HepG2 (cell line): ENCODE measurements at regions not wholly inside any gene's neighbourhood (a gene's known extent, or its start where the extent isn't known, plus 50 kb on each side); places are given as distances from the start of the nearest gene placed in this dataset.

Experiments used
- FOXK2 ChIP-seq: fragments of 450-650 bp; IDR thresholded peaks from 2 replicates; pipeline ENCODE4 v1.6.1; 2016
- IRX3 ChIP-seq: sonication (generic); formaldehyde crosslinking; IDR thresholded peaks from 2 replicates; pipeline ENCODE4 v1.8.1; 2023; ENCODE audit warnings: mild to moderate bottlenecking, low read depth, missing genetic modification reagents, borderline replicate concordance
- MXI1 ChIP-seq: IDR thresholded peaks from 3 replicates; pipeline ENCODE4 v1.6.1; 2012; ENCODE audit warnings: low read depth, low read length, inconsistent platforms, borderline replicate concordance
- MYC ChIP-seq: sonication (generic); formaldehyde crosslinking; IDR thresholded peaks from 2 replicates; pipeline ENCODE4 v1.9.0; 2021; ENCODE audit warnings: missing genetic modification reagents, borderline replicate concordance
- NBN ChIP-seq: fragments of 450-650 bp; conservative IDR thresholded peaks from 2 replicates; pipeline ENCODE4 v1.6.1; 2017
- NFE2L2 ChIP-seq: fragments of 150-350 bp; IDR thresholded peaks from 2 replicates; pipeline ENCODE4 v1.6.1; 2014; ENCODE audit warnings: low read length
- PAWR ChIP-seq: sonication (generic); formaldehyde crosslinking; IDR thresholded peaks from 2 replicates; pipeline ENCODE4 v1.4.0; 2020; ENCODE audit warnings: missing genetic modification reagents, mild to moderate bottlenecking, borderline replicate concordance
- PLRG1 ChIP-seq: fragments of 450-650 bp; conservative IDR thresholded peaks from 2 replicates; pipeline ENCODE4 v1.6.1; 2016
- RARA ChIP-seq: IDR thresholded peaks from 2 replicates; pipeline ENCODE4 v1.6.1; 2016; ENCODE audit warnings: missing genetic modification reagents, missing compliant biosample characterization
- RBM39 ChIP-seq: fragments of 200-400 bp; formaldehyde crosslinking; IDR thresholded peaks from one replicate; pipeline ENCODE4 v1.6.1; 2018; ENCODE audit warnings: antibody characterized with exemption, mild to moderate bottlenecking, low read depth, low read length; ENCODE audit not compliant: poor library complexity, severe bottlenecking
- RFXAP ChIP-seq: sonication (generic); formaldehyde crosslinking; IDR thresholded peaks from 2 replicates; pipeline ENCODE4 v1.4.0; 2020; ENCODE audit warnings: missing genetic modification reagents, borderline replicate concordance
- SRSF4 ChIP-seq: fragments of 200-400 bp; formaldehyde crosslinking; IDR thresholded peaks from one replicate; pipeline ENCODE4 v1.6.1; 2018; ENCODE audit warnings: mild to moderate bottlenecking, low read depth, low read length, moderate library complexity; ENCODE audit not compliant: poor library complexity, severe bottlenecking
- TRIM24 ChIP-seq: sonication (generic); formaldehyde crosslinking; IDR thresholded peaks from 2 replicates; pipeline ENCODE4 v1.8.0; 2022; ENCODE audit warnings: mild to moderate bottlenecking, missing genetic modification reagents
- XBP1 ChIP-seq: sonication (generic); formaldehyde crosslinking; IDR thresholded peaks from 2 replicates; pipeline ENCODE4 v1.5.0; 2020; ENCODE audit warnings: missing genetic modification reagents
- ZNF124 ChIP-seq: sonication (generic); formaldehyde crosslinking; IDR thresholded peaks from 2 replicates; pipeline ENCODE4 v1.4.0; 2020; ENCODE audit warnings: missing genetic modification reagents
- ZNF292 ChIP-seq: sonication (generic); formaldehyde crosslinking; IDR thresholded peaks from 2 replicates; pipeline ENCODE4 v1.8.1; 2022; ENCODE audit warnings: mild to moderate bottlenecking, low read depth, missing genetic modification reagents, borderline replicate concordance
- ZNF33B ChIP-seq: sonication (generic); formaldehyde crosslinking; IDR thresholded peaks from 2 replicates; pipeline ENCODE4 v1.5.1; 2020; ENCODE audit warnings: mild to moderate bottlenecking, missing genetic modification reagents
- ZNF383 ChIP-seq: sonication (generic); formaldehyde crosslinking; IDR thresholded peaks from 2 replicates; pipeline ENCODE4 v1.4.0; 2020; ENCODE audit warnings: missing genetic modification reagents, mild to moderate bottlenecking, borderline replicate concordance
- ZSCAN25 ChIP-seq: sonication (generic); formaldehyde crosslinking; IDR thresholded peaks from 2 replicates; pipeline ENCODE4 v1.8.0; 2022; ENCODE audit warnings: mild to moderate bottlenecking, missing genetic modification reagents
- ZSCAN29 ChIP-seq: sonication (generic); formaldehyde crosslinking; conservative IDR thresholded peaks from 2 replicates; pipeline ENCODE4 v1.4.0; 2020; ENCODE audit warnings: mild to moderate bottlenecking, missing genetic modification reagents
- TF ChIP-seq, protein P1 (sequence below): sonication (generic); formaldehyde crosslinking; IDR thresholded peaks from 2 replicates; pipeline ENCODE4 v1.4.0; 2020; ENCODE audit warnings: missing genetic modification reagents
- TF ChIP-seq, protein P2 (sequence below): sonication (generic); formaldehyde crosslinking; IDR thresholded peaks from 2 replicates; pipeline ENCODE4 v1.4.0; 2020; ENCODE audit warnings: missing genetic modification reagents, borderline replicate concordance
- TF ChIP-seq, protein P3 (sequence below): sonication (generic); formaldehyde crosslinking; IDR thresholded peaks from 2 replicates; pipeline ENCODE4 v1.4.0; 2020; ENCODE audit warnings: low read depth, mild to moderate bottlenecking, missing genetic modification reagents
- TF ChIP-seq, protein P4 (sequence below): sonication (generic); formaldehyde crosslinking; IDR thresholded peaks from 2 replicates; pipeline ENCODE4 v1.4.0; 2020; ENCODE audit warnings: missing genetic modification reagents
- TF ChIP-seq, protein P5 (sequence below): sonication (generic); formaldehyde crosslinking; IDR thresholded peaks from 2 replicates; pipeline ENCODE4 v1.5.0; 2020; ENCODE audit warnings: mild to moderate bottlenecking, low read depth, missing genetic modification reagents, borderline replicate concordance

DNA sequence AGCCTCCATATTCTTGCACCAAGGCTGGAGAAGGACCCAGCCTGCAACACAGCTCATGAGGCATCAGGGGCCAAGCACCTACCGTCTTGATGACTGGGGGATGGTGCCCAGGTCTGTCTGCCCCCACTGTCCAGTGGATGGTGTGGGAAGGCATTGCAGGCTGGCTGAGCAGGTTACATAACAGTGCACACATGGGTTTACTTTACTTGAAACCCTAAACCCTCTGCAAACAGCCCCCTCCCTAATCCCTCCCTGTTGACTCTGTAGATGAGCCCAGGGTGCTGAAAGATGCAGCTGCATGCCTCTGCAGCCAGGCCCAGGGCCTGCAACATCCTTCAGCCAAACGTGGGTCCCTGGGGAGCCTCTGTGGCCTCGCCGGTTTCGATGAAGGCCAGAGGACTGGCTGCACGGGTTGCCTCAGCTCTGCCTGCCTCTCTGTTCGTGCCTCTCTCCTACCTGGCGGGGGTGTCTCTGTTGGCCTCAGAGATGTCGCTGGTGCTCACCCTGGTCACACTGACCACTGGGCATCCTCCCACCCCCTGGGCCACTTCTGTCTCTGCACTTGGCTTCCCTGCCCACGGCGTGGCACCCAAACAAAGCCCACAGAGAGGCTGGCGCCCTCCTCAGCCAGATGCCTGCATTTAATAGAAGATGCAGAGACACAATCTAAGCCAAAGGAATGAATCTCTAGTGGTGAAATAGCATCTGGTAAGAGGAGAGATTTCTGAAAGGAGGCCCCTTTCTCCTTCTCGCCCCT, 95.1 kb downstream of the METRNL start (continued):
- TF ChIP-seq, protein P1, sequence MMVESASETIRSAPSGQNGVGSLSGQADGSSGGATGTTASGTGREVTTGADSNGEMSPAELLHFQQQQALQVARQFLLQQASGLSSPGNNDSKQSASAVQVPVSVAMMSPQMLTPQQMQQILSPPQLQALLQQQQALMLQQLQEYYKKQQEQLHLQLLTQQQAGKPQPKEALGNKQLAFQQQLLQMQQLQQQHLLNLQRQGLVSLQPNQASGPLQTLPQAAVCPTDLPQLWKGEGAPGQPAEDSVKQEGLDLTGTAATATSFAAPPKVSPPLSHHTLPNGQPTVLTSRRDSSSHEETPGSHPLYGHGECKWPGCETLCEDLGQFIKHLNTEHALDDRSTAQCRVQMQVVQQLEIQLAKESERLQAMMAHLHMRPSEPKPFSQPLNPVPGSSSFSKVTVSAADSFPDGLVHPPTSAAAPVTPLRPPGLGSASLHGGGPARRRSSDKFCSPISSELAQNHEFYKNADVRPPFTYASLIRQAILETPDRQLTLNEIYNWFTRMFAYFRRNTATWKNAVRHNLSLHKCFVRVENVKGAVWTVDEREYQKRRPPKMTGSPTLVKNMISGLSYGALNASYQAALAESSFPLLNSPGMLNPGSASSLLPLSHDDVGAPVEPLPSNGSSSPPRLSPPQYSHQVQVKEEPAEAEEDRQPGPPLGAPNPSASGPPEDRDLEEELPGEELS (CRISPR knock-in tag) = peak; percentile 98
- TF ChIP-seq, protein P2, sequence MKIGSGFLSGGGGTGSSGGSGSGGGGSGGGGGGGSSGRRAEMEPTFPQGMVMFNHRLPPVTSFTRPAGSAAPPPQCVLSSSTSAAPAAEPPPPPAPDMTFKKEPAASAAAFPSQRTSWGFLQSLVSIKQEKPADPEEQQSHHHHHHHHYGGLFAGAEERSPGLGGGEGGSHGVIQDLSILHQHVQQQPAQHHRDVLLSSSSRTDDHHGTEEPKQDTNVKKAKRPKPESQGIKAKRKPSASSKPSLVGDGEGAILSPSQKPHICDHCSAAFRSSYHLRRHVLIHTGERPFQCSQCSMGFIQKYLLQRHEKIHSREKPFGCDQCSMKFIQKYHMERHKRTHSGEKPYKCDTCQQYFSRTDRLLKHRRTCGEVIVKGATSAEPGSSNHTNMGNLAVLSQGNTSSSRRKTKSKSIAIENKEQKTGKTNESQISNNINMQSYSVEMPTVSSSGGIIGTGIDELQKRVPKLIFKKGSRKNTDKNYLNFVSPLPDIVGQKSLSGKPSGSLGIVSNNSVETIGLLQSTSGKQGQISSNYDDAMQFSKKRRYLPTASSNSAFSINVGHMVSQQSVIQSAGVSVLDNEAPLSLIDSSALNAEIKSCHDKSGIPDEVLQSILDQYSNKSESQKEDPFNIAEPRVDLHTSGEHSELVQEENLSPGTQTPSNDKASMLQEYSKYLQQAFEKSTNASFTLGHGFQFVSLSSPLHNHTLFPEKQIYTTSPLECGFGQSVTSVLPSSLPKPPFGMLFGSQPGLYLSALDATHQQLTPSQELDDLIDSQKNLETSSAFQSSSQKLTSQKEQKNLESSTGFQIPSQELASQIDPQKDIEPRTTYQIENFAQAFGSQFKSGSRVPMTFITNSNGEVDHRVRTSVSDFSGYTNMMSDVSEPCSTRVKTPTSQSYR (CRISPR knock-in tag) = peak; percentile 89
- TF ChIP-seq IRX3 (CRISPR knock-in tag) (0 out of 2 replicates have a peak, but pooled peaks have one; percentile 53), RBM39 (no peak), NBN (no peak), SRSF4 (no peak), XBP1 (CRISPR knock-in tag) (no peak), ZSCAN29 (0 out of 2 replicates have a peak, but pooled peaks have one; percentile 45), FOXK2 (peak; percentile 47; the same call in 1 of the 2 replicates), ZSCAN25 (peak; percentile 90; the same call in 1 of the 2 replicates), MXI1 (no peak; the same call in 2 of the 3 replicates), TRIM24 (CRISPR knock-in tag) (no peak), ZNF33B (CRISPR knock-in tag) (no peak), MYC (CRISPR knock-in tag) (peak; percentile 81; the same call in 1 of the 2 replicates), ZNF383 (CRISPR knock-in tag) (0 out of 2 replicates have a peak, but pooled peaks have one; percentile 30), PLRG1 (no peak), PAWR (CRISPR knock-in tag) (no peak), RFXAP (CRISPR knock-in tag) (peak; percentile 67; the same call in 1 of the 2 replicates), ZNF292 (CRISPR knock-in tag) (peak; percentile 77; the same call in 1 of the 2 replicates), RARA (CRISPR knock-in tag) (peak; percentile 82), ZNF124 (CRISPR knock-in tag) (peak; percentile 87), NFE2L2 (no peak)
- TF ChIP-seq, protein P3, sequence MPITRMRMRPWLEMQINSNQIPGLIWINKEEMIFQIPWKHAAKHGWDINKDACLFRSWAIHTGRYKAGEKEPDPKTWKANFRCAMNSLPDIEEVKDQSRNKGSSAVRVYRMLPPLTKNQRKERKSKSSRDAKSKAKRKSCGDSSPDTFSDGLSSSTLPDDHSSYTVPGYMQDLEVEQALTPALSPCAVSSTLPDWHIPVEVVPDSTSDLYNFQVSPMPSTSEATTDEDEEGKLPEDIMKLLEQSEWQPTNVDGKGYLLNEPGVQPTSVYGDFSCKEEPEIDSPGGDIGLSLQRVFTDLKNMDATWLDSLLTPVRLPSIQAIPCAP (CRISPR knock-in tag) = no peak
- TF ChIP-seq, protein P4, sequence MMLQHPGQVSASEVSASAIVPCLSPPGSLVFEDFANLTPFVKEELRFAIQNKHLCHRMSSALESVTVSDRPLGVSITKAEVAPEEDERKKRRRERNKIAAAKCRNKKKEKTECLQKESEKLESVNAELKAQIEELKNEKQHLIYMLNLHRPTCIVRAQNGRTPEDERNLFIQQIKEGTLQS (CRISPR knock-in tag) = peak; percentile 29; the same call in 1 of the 2 replicates
- TF ChIP-seq, protein P5, sequence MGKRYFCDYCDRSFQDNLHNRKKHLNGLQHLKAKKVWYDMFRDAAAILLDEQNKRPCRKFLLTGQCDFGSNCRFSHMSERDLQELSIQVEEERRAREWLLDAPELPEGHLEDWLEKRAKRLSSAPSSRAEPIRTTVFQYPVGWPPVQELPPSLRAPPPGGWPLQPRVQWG (CRISPR knock-in tag) = no peak
